Lung (tissue), 11 donors: ENCODE measurements at regions not wholly inside any gene's neighbourhood (a gene's known extent, or its start where the extent isn't known, plus 50 kb on each side); places are given as distances from the start of the nearest gene placed in this dataset.

ENCODE experiments used
- ATAC-seq: fragments of 200-7000 bp; cut with Tn5 transposase; one replicate; pipeline ENCODE4 v1.9.1; 2020; ENCODE audit warnings: moderate number of reproducible peaks; ENCODE audit not compliant: insufficient read depth, low FRiP score
- DNase-seq, 3 donors: peaks; one replicate each; pipeline ENCODE4 v3.0.0-alpha.2; 2013 to 2017
- H3K27ac ChIP-seq, 2 donors: one replicate each; pipeline ENCODE4 v1.5.1; 2013; ENCODE audit warnings: mild to moderate bottlenecking in 2 of 2, moderate library complexity in 2 of 2, control low read depth in 1 of 2, inconsistent platforms in 1 of 2, low read depth in 1 of 2, low read length in 1 of 2
- H3K27me3 ChIP-seq, 3 donors: one replicate each; pipeline ENCODE4 v1.5.1; 2013; ENCODE audit warnings: low read length in 2 of 3; ENCODE audit not compliant: control insufficient read depth in 3 of 3, insufficient read depth in 3 of 3
- H3K36me3 ChIP-seq, 4 donors: one replicate each; pipeline ENCODE4 v1.5.1; 2013; ENCODE audit warnings: low read length in 4 of 4, mild to moderate bottlenecking in 1 of 4, moderate library complexity in 1 of 4; ENCODE audit not compliant: control insufficient read depth in 4 of 4, insufficient read depth in 4 of 4
- H3K4me1 ChIP-seq, 5 donors: one replicate each; pipeline ENCODE4 v1.5.1; 2013; ENCODE audit warnings: low read length in 5 of 5, mild to moderate bottlenecking in 2 of 5, moderate library complexity in 1 of 5; ENCODE audit not compliant: control insufficient read depth in 5 of 5, insufficient read depth in 5 of 5
- H3K4me3 ChIP-seq: one replicate; pipeline ENCODE4 v1.5.1; 2013; ENCODE audit warnings: mild to moderate bottlenecking, control low read depth, moderate library complexity
- H3K9ac ChIP-seq, 2 donors: one replicate each; pipeline ENCODE4 v1.5.1; 2013; ENCODE audit warnings: low read length in 2 of 2, control low read depth in 1 of 2; ENCODE audit not compliant: insufficient read depth in 1 of 2
- H3K9me3 ChIP-seq, 4 donors: one replicate each; pipeline ENCODE4 v1.5.1; 2013; ENCODE audit warnings: low read length in 3 of 4, mild to moderate bottlenecking in 1 of 4, moderate library complexity in 1 of 4; ENCODE audit not compliant: control insufficient read depth in 4 of 4, insufficient read depth in 3 of 4
- CTCF ChIP-seq: IDR thresholded peaks from 2 replicates; pipeline ENCODE4 v1.5.1; 2012; ENCODE audit warnings: mild to moderate bottlenecking; ENCODE audit errors: control extremely low read depth, extremely low read depth
- WGBS, 2 donors: extraction: QIAGEN DNeasy Blood & Tissue Kit; methylation state at CpG; one replicate each; pipeline ENCODE4 v1.1.7; 2013; 5-methylcytosine and 5-hydroxymethylcytosine counted together
- donor health status: control.
- donor health status: control.
- donor health status: Bipolar disorder and iron deficiency.
- donor health status: healthy.
- donor health status: DM: yes; HTN: yes; CAD: no.

GRCh38 chr3:150074697-150075416 is 104.2 kb upstream of the PFN2 start:
- Histone ChIP-seq H3K4me3 (no peak overlapping the region), H3K27me3 (no peaks in the 10 kb centered on the region), H3K4me1 (peaks cover 0 to 41% (median 2%) of the 10 kb centered on the region in 5 donors), H3K9me3 (peaks cover 0 to 10% (median 5%) of the 10 kb centered on the region in 4 donors), H3K9ac (peak overlapping the region in 1 of 2 donors; percentile 67), H3K36me3 (peaks cover 0 to 2% (median 0%) of the 10 kb centered on the region in 4 donors), H3K27ac (no peak overlapping the region)
- ATAC-seq (no peak), DNase-seq (peak; percentile 23 to 66 (median 59))
- no peak for TF ChIP-seq CTCF
- WGBS, 2 donors, result 70 to 80% methylated on average over 7 of the region's 7 CpGs

- no peaks in the 10 kb centered on the region for H3K27me3 ChIP-seq
- no peak for TF ChIP-seq CTCF
- peaks cover 0 to 10% (median 5%) of the 10 kb centered on the region in 4 donors for H3K9me3 ChIP-seq
- peaks cover 0 to 2% (median 0%) of the 10 kb centered on the region in 4 donors for H3K36me3 ChIP-seq
- 85 to 89% methylated on average over 3 of the region's 3 CpGs for WGBS, 2 donors
- no peak for DNase-seq
- H3K27ac ChIP-seq, result no peak overlapping the region
- peaks cover 0 to 35% (median 0%) of the 10 kb centered on the region in 5 donors for H3K4me1 ChIP-seq
- H3K4me3 ChIP-seq, result no peak overlapping the region
- H3K9ac ChIP-seq, result peak overlapping the region in 1 of 2 donors; percentile 67
- ATAC-seq, result no peak
Measured at GRCh38 chr3:150074277-150074676, 103.6 kb upstream of the PFN2 start.

GRCh38 chr3:150073513-150073912 is 102.8 kb upstream of the PFN2 start:
- Histone ChIP-seq H3K4me1 (peaks cover 0 to 28% (median 0%) of the 10 kb centered on the region in 5 donors), H3K9me3 (peaks cover 0 to 9% (median 5%) of the 10 kb centered on the region in 4 donors), H3K4me3 (no peak overlapping the region), H3K27me3 (no peaks in the 10 kb centered on the region), H3K27ac (no peak overlapping the region), H3K9ac (no peak overlapping the region), H3K36me3 (peaks cover 0 to 2% (median 0%) of the 10 kb centered on the region in 4 donors)
- DNase-seq, result no peak
- WGBS, 2 donors, result 91 to 93% methylated on average over 1 of the region's 1 CpG
- no peak for TF ChIP-seq CTCF
- ATAC-seq, result no peak
